GM12878 (cell line): ENCODE measurements at regions not wholly inside any gene's neighbourhood (a gene's known extent, or its start where the extent isn't known, plus 50 kb on each side); places are given as distances from the start of the nearest gene placed in this dataset.

Experiments used
- ATAC-seq: fragments of 200-7000 bp; cut with Tn5 transposase; 3 replicates; pipeline ENCODE4 v1.9.1; 2020; ENCODE audit warnings: mild to moderate bottlenecking, moderate library complexity
- BruUV-seq: library from RNA; stranded (reverse); fragments of 400-500 nt; replicated peaks from 2 replicates; lab custom pipeline; 2021; lab: Mats Ljungman, UMichigan
- CTCF ChIA-PET: fragments of 300-600 bp; sonication (Branson Sonifier 250); formaldehyde crosslinking; extraction: SDS; loops from one replicate; lab custom pipeline; 2021; ENCODE audit warnings: inconsistent platforms; lab: Yijun Ruan, JAX
- POLR2A ChIA-PET: fragments of 350-600 bp; formaldehyde crosslinking; extraction: SDS; loops from one replicate; lab custom pipeline; 2021; ENCODE audit warnings: inconsistent platforms; lab: Charles Lee
- RAD21 ChIA-PET: fragments of 300-600 bp; sonication (Branson Sonifier 250); formaldehyde crosslinking; loops from one replicate; lab custom pipeline; 2023; ENCODE audit warnings: antibody characterized with exemption; ENCODE audit not compliant: unreplicated experiment; lab: Charles Lee
- SMC1A ChIA-PET: fragments of 300-600 bp; sonication (Branson Sonifier 250); formaldehyde crosslinking; loops from one replicate; lab custom pipeline; 2023; ENCODE audit not compliant: unreplicated experiment, uncharacterized antibody; lab: Charles Lee
- DNase-seq: peaks from one replicate; pipeline ENCODE4 v3.0.0-alpha.2; 2011; ENCODE audit warnings: low read depth, low spot score
- FAIRE-seq: peaks from 3 replicates; lab custom pipeline; 2011; peaks lifted over from hg19 to GRCh38; lab: Jason Lieb, UNC
- H2AFZ ChIP-seq: 2 replicates; pipeline ENCODE4 v1.6.0; 2011; ENCODE audit warnings: low read depth, low read length, control low read depth; ENCODE audit not compliant: control insufficient read depth
- H3K27ac ChIP-seq: 2 replicates; pipeline ENCODE4 v1.5.1; 2011; ENCODE audit warnings: control low read depth; ENCODE audit not compliant: control insufficient read depth, insufficient read depth
- H3K27me3 ChIP-seq, 2 experiments: replicated peaks in 1 of 2; 2 replicates each; pipeline versions ENCODE4 v1.6.0 to v1.6.1; 2011; ENCODE audit warnings: low read length in 1 of 2; ENCODE audit not compliant: control insufficient read depth in 2 of 2, insufficient read depth in 2 of 2
- H3K36me3 ChIP-seq, 2 experiments: 2 replicates each; pipeline ENCODE4 v1.5.1; 2011; ENCODE audit warnings: low read length in 1 of 2; ENCODE audit not compliant: control insufficient read depth in 2 of 2, insufficient read depth in 2 of 2
- H3K4me1 ChIP-seq: 2 replicates; pipeline ENCODE4 v1.6.1; 2011; ENCODE audit warnings: mild to moderate bottlenecking, low read length, moderate library complexity, mixed read lengths; ENCODE audit not compliant: control insufficient read depth, insufficient read depth
- H3K4me2 ChIP-seq: 2 replicates; pipeline ENCODE4 v1.6.0; 2011; ENCODE audit warnings: control low read depth; ENCODE audit not compliant: control insufficient read depth, insufficient read depth
- H3K4me3 ChIP-seq: fragments of 200-600 bp; sonication (generic); 2 replicates; pipeline ENCODE4 v1.5.1; 2016
- H3K79me2 ChIP-seq: 2 replicates; pipeline ENCODE4 v1.6.0; 2011; ENCODE audit warnings: low read length; ENCODE audit not compliant: control insufficient read depth, insufficient read depth
- H3K9ac ChIP-seq: 2 replicates; pipeline ENCODE4 v1.8.0; 2011; ENCODE audit warnings: low read length, control low read depth, mixed read lengths; ENCODE audit not compliant: control insufficient read depth, insufficient read depth
- H3K9me3 ChIP-seq: replicated peaks from 3 replicates; pipeline ENCODE4 v1.5.1; 2011; ENCODE audit warnings: mild to moderate bottlenecking, low read length; ENCODE audit not compliant: control insufficient read depth, insufficient read depth
- H4K20me1 ChIP-seq: 2 replicates; pipeline ENCODE4 v1.6.0; 2011; ENCODE audit not compliant: control insufficient read depth, insufficient read depth
- RAD51 ChIP-seq: fragments of 450-650 bp; IDR thresholded peaks from 2 replicates; pipeline ENCODE4 v1.6.1; 2016; ENCODE audit warnings: moderate library complexity, mild to moderate bottlenecking, inconsistent platforms
- TCF12 ChIP-seq: IDR thresholded peaks from 2 replicates; pipeline ENCODE4 v1.6.1; 2011; ENCODE audit warnings: low read depth, mild to moderate bottlenecking, low read length
- WGBS: methylation state at CpG from one replicate; pipeline ENCODE4 v1.1.6; 2016; ENCODE audit warnings: low lambda C conversion rate; ENCODE audit not compliant: insufficient replicate concordance, insufficient coverage; ENCODE audit errors: missing lambda C conversion rate; 5-methylcytosine and 5-hydroxymethylcytosine counted together
- in situ Hi-C: fragments of 300-500 bp; cut with MboI; formaldehyde crosslinking; loops from 9 replicates; pipeline ENCODE4 v1.14.3; 2018; ENCODE audit warnings: mixed read lengths
- intact Hi-C: fragments of 100-400 bp; cut with micrococcal nuclease; formaldehyde crosslinking; loops from one replicate; pipeline ENCODE4 v1.14.2; 2022; ENCODE audit not compliant: unreplicated experiment
- TF ChIP-seq, protein P1 (sequence below): fragments of 450-650 bp; conservative IDR thresholded peaks from 2 replicates; pipeline ENCODE4 v1.6.1; 2017; ENCODE audit warnings: mild to moderate bottlenecking, moderate library complexity

DNA sequence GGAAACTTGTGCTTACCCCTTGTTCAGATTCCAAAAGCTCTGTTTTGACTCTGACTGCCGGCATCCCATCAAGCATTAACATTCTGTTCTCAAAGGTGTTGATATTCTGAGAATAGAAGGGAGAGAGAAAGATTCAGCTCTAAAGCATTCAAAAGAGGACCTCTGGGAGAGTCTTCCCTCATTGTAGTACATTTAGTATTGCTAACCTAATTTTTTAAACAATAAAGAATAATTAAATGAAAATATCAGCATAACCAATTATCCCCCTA, 190.3 kb downstream of the KLF12 start:
- no TSS peak for BruUV-seq
- in situ Hi-C loops: no loop called here
- RAD21 ChIA-PET: no interaction called here

More for the DNA sequence above, 190.3 kb downstream of the KLF12 start:
- Histone ChIP-seq H3K9ac (no peak overlapping the region), H4K20me1 (no peaks in the 10 kb centered on the region), H3K4me2 (no peak overlapping the region), H3K27ac (no peak overlapping the region), H3K9me3 (no peaks in the 10 kb centered on the region; the same call in 1 of the 3 replicates), H3K36me3 (no peaks in the 10 kb centered on the region; a peak in 1 of 4 replicates), H3K79me2 (no peaks in the 10 kb centered on the region), H3K27me3 (no peaks in the 10 kb centered on the region), H3K4me3 (no peak overlapping the region), H3K4me1 (peaks cover 3% of the 10 kb centered on the region; the same call in 1 of the 2 replicates), H2AFZ (no peak overlapping the region)
- SMC1A ChIA-PET: interaction anchor here (0.8 to 1.8 kb wide), 2 partner anchors 25 to 27 kb away, joined by 3 to 4 read pairs; no protein-coding TSS in a partner anchor
- CTCF ChIA-PET: interaction anchor here (0.7 to 1.5 kb wide), 2 partner anchors 76 to 343 kb away, joined by 3 to 4 read pairs; no protein-coding TSS in a partner anchor
- WGBS: 0% methylated on average over 1 of the region's 1 CpG
- POLR2A ChIA-PET: no interaction called here
- TF ChIP-seq, protein P1, sequence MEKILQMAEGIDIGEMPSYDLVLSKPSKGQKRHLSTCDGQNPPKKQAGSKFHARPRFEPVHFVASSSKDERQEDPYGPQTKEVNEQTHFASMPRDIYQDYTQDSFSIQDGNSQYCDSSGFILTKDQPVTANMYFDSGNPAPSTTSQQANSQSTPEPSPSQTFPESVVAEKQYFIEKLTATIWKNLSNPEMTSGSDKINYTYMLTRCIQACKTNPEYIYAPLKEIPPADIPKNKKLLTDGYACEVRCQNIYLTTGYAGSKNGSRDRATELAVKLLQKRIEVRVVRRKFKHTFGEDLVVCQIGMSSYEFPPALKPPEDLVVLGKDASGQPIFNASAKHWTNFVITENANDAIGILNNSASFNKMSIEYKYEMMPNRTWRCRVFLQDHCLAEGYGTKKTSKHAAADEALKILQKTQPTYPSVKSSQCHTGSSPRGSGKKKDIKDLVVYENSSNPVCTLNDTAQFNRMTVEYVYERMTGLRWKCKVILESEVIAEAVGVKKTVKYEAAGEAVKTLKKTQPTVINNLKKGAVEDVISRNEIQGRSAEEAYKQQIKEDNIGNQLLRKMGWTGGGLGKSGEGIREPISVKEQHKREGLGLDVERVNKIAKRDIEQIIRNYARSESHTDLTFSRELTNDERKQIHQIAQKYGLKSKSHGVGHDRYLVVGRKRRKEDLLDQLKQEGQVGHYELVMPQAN: no peak
- no peak for TF ChIP-seq TCF12
- TF ChIP-seq RAD51: no peak
- ATAC-seq: no peak
- no peak for DNase-seq
- no peak for FAIRE-seq
- intact Hi-C loops: no loop called here
